ENCODE measurements at regions not wholly inside any gene's neighbourhood (a gene's known extent, or its start where the extent isn't known, plus 50 kb on each side); places are given as distances from the start of the nearest gene placed in this dataset.
"Not testable (repeated sequence)": the region's sequence is repeated elsewhere in the genome, so short reads cannot be mapped to it uniquely, and the experiment has no call there.

DNA sequence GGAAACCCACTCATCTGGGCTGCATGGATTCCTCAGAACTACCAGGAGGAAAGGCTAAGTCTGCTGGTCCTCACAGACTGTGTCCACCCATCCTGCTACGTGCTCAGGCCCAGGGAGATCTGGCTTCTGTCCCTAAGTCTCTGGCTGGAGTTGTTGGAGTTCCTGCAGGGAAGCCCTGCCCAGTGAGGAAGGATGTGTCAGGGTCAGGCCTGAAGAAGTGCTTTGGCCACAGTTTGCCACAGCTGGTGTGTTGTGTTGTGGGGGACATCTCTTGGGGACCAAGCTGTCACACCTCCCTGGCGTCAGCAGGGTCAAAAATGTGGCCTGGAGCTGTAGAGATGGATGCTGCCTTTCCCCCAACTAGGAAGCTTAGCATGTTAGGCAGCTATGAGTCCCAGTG is 684.7 kb downstream of the METTL15 start:
- no peak for DNase-seq (ENCODE audit: low spot score)
- in situ Hi-C loops (cut with MboI; ENCODE audit: low sequenced_read_pairs, unreplicated experiment), result no loop called here
- TF ChIP-seq, protein P1, sequence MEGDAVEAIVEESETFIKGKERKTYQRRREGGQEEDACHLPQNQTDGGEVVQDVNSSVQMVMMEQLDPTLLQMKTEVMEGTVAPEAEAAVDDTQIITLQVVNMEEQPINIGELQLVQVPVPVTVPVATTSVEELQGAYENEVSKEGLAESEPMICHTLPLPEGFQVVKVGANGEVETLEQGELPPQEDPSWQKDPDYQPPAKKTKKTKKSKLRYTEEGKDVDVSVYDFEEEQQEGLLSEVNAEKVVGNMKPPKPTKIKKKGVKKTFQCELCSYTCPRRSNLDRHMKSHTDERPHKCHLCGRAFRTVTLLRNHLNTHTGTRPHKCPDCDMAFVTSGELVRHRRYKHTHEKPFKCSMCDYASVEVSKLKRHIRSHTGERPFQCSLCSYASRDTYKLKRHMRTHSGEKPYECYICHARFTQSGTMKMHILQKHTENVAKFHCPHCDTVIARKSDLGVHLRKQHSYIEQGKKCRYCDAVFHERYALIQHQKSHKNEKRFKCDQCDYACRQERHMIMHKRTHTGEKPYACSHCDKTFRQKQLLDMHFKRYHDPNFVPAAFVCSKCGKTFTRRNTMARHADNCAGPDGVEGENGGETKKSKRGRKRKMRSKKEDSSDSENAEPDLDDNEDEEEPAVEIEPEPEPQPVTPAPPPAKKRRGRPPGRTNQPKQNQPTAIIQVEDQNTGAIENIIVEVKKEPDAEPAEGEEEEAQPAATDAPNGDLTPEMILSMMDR (IDR thresholded peaks at IDR 0.05; ENCODE audit: borderline replicate concordance, control extremely low read depth, extremely low read depth, insufficient read depth, missing control alignments), result no peak

DNA sequence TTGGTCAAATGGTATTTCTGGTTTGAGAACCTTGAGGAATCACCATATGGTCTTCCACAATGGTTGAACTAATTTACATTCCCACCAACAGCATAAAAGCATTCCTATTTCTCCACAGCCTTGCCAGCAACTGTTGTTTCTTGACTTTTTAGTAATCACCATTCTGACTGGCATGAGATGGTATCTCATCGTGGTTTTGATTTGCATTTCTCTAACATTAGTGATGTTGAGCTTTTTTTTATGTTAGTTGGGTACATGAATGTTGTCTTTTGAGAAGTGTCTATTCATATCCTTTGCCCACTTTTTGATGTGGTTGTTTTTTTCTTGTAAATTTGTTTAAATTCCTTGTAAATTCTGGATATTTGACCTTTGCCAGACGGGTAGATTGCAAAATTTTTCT is 679.7 kb downstream of the METTL15 start:
- DNase-seq (ENCODE audit: low spot score), result not testable (repeated sequence)

DNA sequence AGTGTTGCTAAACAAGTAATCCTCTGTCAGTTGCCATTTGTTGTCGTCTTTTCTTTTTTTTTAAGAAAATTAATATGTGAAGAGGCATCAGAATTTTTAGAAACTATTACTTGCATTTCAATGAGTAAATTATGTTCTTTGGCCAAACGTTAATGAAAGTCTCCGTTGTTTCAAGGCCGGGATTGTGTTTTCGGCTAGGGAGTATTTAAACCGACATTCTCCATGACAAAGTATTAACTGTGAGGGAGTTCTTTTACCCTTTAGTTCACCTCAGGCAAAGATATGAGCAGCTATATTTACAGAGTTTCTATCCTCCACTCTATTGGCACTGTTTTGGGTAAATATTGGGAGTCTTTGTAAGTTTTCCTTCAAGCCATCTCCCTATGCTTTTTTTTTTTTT is 668.9 kb downstream of the METTL15 start:
- TF ChIP-seq, protein P1 (IDR thresholded peaks at IDR 0.05; ENCODE audit: borderline replicate concordance, control extremely low read depth, extremely low read depth, insufficient read depth, missing control alignments), result no peak
- no peak for DNase-seq (ENCODE audit: low spot score)
- in situ Hi-C loops (cut with MboI; ENCODE audit: low sequenced_read_pairs, unreplicated experiment), result no loop called here

More for the DNA sequence above, 679.7 kb downstream of the METTL15 start:
- in situ Hi-C loops (cut with MboI; ENCODE audit: low sequenced_read_pairs, unreplicated experiment), result not testable (repeated sequence)

DNA sequence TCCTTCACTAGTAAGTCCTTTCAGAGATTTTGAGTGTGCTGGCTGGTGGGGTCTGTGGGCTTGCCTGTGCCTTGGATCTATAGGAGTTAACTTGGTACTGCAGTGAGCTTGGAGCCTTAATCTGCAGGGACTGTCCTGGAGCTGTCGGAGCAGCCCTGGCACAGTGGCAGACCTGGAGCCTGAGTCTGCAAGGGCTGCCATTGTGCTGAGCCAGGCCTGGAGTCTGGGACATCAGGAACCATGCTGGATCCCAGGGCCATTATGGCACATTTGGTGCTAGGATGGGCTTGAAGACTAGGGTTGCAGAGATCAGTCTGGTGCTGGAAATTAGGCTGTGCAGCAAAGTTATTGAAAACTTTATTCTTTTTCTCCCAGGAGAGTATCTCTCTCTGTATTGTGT is 665.4 kb downstream of the METTL15 start:
- TF ChIP-seq, protein P1 (IDR thresholded peaks at IDR 0.05; ENCODE audit: borderline replicate concordance, control extremely low read depth, extremely low read depth, insufficient read depth, missing control alignments), result no peak
- in situ Hi-C loops (cut with MboI; ENCODE audit: low sequenced_read_pairs, unreplicated experiment), result no loop called here
- no peak for DNase-seq (ENCODE audit: low spot score)

DNA sequence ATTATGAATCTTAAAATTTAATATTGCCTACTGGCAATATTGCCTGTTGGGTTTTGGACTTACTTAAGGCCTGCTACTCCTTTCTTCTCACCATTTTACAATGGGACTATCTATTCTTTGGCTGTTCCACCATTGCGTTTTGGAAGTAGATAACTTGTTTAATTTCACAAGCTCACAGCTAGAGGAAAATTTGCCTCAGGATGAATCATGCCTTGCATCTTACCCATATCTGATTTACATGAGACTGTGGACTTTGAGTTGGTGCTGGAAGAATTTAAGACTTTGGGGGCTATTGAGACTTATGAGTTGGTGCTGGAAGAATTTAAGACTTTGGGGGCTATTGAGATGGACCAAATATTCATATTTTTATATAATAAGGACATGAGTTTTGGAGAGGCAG is 662.6 kb downstream of the METTL15 start:
- no peak for DNase-seq (ENCODE audit: low spot score)
- in situ Hi-C loops (cut with MboI; ENCODE audit: low sequenced_read_pairs, unreplicated experiment), result no loop called here
- TF ChIP-seq, protein P1 (IDR thresholded peaks at IDR 0.05; ENCODE audit: borderline replicate concordance, control extremely low read depth, extremely low read depth, insufficient read depth, missing control alignments), result no peak

DNA sequence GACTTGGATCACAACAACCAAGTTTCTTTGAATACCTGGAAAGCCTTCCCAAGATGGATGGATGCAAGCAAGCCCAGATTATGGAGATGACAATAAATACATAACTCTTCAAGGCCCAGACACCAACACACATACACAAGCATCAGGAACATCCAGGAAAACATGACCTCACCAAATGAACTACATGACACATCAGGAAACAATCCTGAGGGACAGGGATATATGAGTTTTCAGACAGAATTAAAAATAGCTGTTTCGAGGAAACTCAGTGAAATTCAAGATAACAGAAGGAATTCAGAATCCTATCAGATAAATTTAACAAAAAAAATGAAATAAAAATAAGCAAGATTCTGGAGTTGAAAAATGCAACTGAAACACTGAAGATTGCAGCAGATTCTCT is 659.4 kb downstream of the METTL15 start:
- TF ChIP-seq, protein P1 (IDR thresholded peaks at IDR 0.05; ENCODE audit: borderline replicate concordance, control extremely low read depth, extremely low read depth, insufficient read depth, missing control alignments), result no peak
- no peak for DNase-seq (ENCODE audit: low spot score)
- in situ Hi-C loops (cut with MboI; ENCODE audit: low sequenced_read_pairs, unreplicated experiment), result no loop called here

DNA sequence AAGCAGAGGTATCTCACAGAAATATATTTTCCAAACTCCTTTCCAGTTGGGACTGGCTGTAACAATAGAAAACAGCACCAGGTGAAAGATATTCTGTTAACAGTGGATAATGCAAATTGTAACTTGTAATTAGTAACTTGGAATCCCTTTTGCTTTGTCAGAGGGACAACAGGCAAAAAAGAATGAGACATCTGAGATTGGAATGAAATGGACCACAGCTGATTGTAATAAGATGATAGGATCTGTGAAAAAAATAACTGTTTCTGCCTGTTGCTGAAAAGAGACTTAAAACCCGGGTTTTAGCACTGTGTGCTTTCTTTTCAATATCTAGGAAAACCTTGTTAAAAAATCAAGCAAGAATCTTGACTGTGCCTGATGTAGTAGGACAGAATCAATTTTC is 655.7 kb downstream of the METTL15 start:
- DNase-seq (ENCODE audit: low spot score), result no peak
- TF ChIP-seq, protein P1 (IDR thresholded peaks at IDR 0.05; ENCODE audit: borderline replicate concordance, control extremely low read depth, extremely low read depth, insufficient read depth, missing control alignments), result no peak
- in situ Hi-C loops (cut with MboI; ENCODE audit: low sequenced_read_pairs, unreplicated experiment), result no loop called here

Measured in GM13976 (cell line).